IMR-90 (cell line): ENCODE measurements at regions not wholly inside any gene's neighbourhood (a gene's known extent, or its start where the extent isn't known, plus 50 kb on each side); places are given as distances from the start of the nearest gene placed in this dataset.
"Not testable (repeated sequence)": the region's sequence is repeated elsewhere in the genome, so short reads cannot be mapped to it uniquely, and the experiment has no call there.

Experiments used
- CEBPB ChIP-seq: IDR thresholded peaks from 2 replicates; pipeline ENCODE4 v1.6.1; 2012; ENCODE audit warnings: low read depth, low read length, improper control_type of control experiment
- CHD1 ChIP-seq: IDR thresholded peaks from 2 replicates; pipeline ENCODE4 v1.6.1; 2012; ENCODE audit warnings: low read depth, low read length, improper control_type of control experiment
- POLR2A ChIP-seq: IDR thresholded peaks from 2 replicates; pipeline ENCODE4 v1.6.1; 2012; ENCODE audit warnings: mild to moderate bottlenecking, low read depth, low read length
- RFX5 ChIP-seq: IDR thresholded peaks from 2 replicates; pipeline ENCODE4 v1.8.0; 2012; ENCODE audit warnings: low read depth, mild to moderate bottlenecking, low read length, moderate library complexity
- SMC3 ChIP-seq: fragments of 150-350 bp; IDR thresholded peaks from 2 replicates; pipeline ENCODE4 v1.6.1; 2016; ENCODE audit warnings: low read depth, mild to moderate bottlenecking, antibody characterized with exemption, low read length, moderate library complexity
- TF ChIP-seq, protein P1 (sequence below): conservative IDR thresholded peaks from 2 replicates; pipeline ENCODE4 v1.5.1; 2012; ENCODE audit warnings: mild to moderate bottlenecking, low read depth, low read length, improper control_type of control experiment

DNA sequence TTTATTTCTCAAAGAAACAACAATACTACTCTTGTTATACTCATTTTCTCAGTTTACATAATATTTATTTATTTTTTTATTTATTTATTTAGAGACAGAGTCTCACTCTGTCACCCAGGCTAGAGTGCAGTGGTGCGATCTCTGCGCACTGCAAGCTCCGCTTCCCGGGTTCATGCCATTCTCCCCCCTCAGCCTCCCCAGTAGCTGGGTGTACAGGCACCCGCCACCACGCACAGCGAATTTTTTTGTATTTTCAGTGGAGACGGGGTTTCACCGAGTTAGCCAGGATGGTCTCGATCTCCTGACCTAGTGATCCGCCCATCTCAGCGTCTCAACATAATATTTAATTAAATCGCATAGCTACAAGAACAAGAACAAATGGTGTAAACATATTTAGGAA is 2932.3 kb upstream of the OR11H1 start:
- TF ChIP-seq, protein P1, sequence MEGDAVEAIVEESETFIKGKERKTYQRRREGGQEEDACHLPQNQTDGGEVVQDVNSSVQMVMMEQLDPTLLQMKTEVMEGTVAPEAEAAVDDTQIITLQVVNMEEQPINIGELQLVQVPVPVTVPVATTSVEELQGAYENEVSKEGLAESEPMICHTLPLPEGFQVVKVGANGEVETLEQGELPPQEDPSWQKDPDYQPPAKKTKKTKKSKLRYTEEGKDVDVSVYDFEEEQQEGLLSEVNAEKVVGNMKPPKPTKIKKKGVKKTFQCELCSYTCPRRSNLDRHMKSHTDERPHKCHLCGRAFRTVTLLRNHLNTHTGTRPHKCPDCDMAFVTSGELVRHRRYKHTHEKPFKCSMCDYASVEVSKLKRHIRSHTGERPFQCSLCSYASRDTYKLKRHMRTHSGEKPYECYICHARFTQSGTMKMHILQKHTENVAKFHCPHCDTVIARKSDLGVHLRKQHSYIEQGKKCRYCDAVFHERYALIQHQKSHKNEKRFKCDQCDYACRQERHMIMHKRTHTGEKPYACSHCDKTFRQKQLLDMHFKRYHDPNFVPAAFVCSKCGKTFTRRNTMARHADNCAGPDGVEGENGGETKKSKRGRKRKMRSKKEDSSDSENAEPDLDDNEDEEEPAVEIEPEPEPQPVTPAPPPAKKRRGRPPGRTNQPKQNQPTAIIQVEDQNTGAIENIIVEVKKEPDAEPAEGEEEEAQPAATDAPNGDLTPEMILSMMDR: not testable (repeated sequence)
- not testable (repeated sequence) for TF ChIP-seq CEBPB, POLR2A, SMC3, RFX5, CHD1
